ENCODE measurements at regions not wholly inside any gene's neighbourhood (a gene's known extent, or its start where the extent isn't known, plus 50 kb on each side); places are given as distances from the start of the nearest gene placed in this dataset.
"Not testable (repeated sequence)": the region's sequence is repeated elsewhere in the genome, so short reads cannot be mapped to it uniquely, and the experiment has no call there.

DNA sequence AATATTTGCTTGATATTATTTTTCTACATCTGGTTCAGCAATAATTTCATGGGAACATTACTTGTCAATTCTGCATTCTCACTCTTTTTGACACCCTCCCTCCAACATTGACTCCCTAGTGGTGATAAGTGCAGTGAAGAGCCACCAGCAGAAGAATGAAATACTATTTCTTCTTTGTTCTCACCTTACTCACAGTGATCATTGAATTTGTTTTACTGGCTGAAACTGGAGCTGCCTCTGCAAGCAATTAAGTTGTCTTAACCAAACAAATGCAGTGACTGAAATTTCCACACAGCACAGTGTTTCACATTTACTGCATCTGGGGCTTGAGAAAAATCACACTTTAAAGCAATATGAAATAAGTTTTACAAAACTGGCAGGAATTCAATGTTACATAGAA, 189.8 kb downstream of the JRKL start:
- DNase-seq: no peak
- Histone ChIP-seq H3K4me3 (no peak overlapping the region), H3K4me1 (no peaks in the 10 kb centered on the region), H3K36me3 (no peaks in the 10 kb centered on the region), H3K27me3 (no peaks in the 10 kb centered on the region), H3K9me3 (no peaks in the 10 kb centered on the region), H3K27ac (no peak overlapping the region)
- intact Hi-C loops (cut with DNase I; ENCODE audit: low total_unique reads): no loop called here
- TF ChIP-seq, protein P1, sequence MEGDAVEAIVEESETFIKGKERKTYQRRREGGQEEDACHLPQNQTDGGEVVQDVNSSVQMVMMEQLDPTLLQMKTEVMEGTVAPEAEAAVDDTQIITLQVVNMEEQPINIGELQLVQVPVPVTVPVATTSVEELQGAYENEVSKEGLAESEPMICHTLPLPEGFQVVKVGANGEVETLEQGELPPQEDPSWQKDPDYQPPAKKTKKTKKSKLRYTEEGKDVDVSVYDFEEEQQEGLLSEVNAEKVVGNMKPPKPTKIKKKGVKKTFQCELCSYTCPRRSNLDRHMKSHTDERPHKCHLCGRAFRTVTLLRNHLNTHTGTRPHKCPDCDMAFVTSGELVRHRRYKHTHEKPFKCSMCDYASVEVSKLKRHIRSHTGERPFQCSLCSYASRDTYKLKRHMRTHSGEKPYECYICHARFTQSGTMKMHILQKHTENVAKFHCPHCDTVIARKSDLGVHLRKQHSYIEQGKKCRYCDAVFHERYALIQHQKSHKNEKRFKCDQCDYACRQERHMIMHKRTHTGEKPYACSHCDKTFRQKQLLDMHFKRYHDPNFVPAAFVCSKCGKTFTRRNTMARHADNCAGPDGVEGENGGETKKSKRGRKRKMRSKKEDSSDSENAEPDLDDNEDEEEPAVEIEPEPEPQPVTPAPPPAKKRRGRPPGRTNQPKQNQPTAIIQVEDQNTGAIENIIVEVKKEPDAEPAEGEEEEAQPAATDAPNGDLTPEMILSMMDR (IDR thresholded peaks at IDR 0.05): no peak

DNA sequence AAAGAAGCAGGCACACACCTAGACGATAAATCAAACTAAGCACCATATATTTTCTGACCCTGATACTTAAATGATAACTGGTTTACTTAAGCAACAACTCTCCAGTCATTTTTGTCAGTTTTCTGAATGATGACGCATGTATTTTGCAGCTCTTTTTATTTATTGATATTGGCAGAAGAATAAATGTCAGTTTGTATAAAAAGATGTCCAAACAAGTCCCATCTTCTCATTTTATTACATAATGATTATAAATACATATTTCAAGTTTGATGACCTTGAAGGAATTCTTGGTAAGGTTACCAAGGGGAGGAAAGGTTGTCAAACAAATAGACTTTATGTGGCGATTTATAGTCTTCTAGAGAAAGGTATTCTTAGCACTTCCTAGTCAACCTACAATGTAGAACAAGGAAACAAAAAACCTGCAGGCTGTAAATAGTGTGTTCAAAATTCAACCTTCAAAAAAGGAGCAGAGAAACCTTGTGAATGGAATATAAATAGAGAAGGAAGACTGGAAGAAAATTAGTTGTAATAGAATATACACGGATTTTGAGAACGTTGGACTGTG, 190.7 kb downstream of the JRKL start:
- TF ChIP-seq, protein P1 (IDR thresholded peaks at IDR 0.05): no peak
- H3K9me3 ChIP-seq: no peaks in the 10 kb centered on the region
- H3K27me3 ChIP-seq: no peaks in the 10 kb centered on the region
- H3K4me1 ChIP-seq: no peaks in the 10 kb centered on the region
- H3K4me3 ChIP-seq: no peak overlapping the region
- intact Hi-C loops (cut with DNase I; ENCODE audit: low total_unique reads): no loop called here
- H3K27ac ChIP-seq: no peak overlapping the region
- DNase-seq: no peak
- H3K36me3 ChIP-seq: no peaks in the 10 kb centered on the region

DNA sequence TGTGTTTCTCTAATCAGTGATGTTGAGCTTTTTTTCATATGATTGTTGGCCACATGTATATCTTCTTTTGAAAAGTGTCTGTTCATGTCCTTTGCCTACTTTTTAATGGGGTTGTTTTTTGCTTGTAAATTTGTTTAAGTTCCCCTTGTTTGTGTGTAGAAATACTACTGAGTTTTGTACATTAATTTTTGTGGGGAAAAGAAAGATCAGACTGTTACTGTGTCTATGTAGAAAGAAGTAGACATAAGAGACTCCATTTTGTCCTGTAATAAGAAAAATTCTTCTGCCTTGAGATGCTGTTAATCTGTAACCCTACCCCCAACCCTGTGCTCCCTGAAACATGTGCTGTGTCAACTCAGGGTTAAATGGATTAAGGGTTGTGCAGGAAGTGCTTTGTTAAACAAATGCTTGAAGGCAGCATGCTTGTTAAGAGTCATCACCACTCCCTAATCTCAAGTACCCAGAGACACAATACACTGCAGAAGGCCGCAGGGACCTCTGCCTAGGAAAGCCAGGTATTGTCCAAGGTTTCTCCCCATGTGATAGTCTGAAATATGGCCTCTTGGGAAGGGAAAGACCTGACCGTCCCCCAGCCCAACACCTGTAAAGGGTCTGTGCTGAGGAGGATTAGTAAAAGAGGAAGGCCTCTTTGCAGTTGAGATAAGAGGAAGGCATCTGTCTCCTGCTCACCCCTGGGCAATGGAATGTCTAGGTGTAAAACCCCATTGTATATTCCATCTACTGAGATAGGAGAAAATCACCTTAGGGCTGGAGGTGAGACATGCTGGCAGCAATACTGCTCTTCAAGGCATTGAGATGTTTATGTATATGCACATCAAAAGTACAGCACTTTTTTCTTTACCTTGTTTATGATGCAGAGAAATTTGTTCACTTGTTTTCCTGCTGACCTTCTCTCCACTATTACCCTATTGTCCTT, 196.4 kb downstream of the JRKL start:
- H3K27me3 ChIP-seq; H3K9me3 ChIP-seq; DNase-seq; H3K4me3 ChIP-seq; H3K36me3 ChIP-seq; H3K27ac ChIP-seq; intact Hi-C loops (cut with DNase I; ENCODE audit: low total_unique reads); H3K4me1 ChIP-seq: not testable (repeated sequence)

DNA sequence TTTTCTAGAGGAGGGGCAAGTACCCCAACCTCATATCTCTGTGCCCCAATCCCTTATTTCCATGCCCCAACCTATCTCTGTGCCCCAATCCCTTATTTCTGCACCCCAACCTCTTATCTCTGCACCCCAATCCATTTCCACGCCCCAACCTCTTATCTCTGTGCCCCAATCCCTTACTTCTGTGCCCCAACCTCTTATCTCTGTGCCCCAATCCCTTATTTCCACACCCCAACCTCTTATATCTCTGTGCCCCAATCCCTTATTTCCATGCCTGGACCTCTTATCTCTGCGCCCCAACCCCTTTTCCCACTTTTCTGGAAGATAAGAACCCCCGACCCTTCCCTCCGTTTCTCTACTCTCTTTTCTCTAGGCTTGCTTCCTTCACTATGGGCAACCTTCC, 199.0 kb downstream of the JRKL start:
- H3K27ac ChIP-seq; H3K36me3 ChIP-seq; H3K27me3 ChIP-seq; H3K4me3 ChIP-seq; intact Hi-C loops (cut with DNase I; ENCODE audit: low total_unique reads); H3K9me3 ChIP-seq; H3K4me1 ChIP-seq; DNase-seq: not testable (repeated sequence)

DNA sequence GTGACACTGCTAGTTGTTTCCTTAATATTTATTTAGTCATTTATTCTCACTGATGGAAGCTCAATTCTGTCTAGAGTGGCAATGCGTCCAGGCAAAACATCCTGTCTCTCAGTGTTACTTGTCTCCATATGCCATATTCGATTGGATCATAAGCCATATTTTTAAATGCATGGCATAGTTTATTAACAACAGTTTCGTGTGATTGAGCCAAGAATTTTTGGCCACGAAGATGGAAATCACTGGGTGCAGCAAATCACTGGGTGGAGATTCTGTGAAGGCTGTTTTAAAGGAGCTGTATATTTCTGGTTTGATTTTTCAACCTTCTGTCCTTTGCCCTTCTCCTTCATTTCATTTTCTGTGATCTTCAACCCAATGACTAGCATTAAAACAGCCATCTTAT, 205.2 kb downstream of the JRKL start:
- no peak overlapping the region for H3K27ac ChIP-seq
- no peaks in the 10 kb centered on the region for H3K36me3 ChIP-seq
- intact Hi-C loops (cut with DNase I; ENCODE audit: low total_unique reads): no loop called here
- no peaks in the 10 kb centered on the region for H3K4me1 ChIP-seq
- TF ChIP-seq, protein P1 (IDR thresholded peaks at IDR 0.05): no peak
- H3K4me3 ChIP-seq: no peak overlapping the region
- no peaks in the 10 kb centered on the region for H3K27me3 ChIP-seq
- DNase-seq: no peak
- H3K9me3 ChIP-seq: no peaks in the 10 kb centered on the region

DNA sequence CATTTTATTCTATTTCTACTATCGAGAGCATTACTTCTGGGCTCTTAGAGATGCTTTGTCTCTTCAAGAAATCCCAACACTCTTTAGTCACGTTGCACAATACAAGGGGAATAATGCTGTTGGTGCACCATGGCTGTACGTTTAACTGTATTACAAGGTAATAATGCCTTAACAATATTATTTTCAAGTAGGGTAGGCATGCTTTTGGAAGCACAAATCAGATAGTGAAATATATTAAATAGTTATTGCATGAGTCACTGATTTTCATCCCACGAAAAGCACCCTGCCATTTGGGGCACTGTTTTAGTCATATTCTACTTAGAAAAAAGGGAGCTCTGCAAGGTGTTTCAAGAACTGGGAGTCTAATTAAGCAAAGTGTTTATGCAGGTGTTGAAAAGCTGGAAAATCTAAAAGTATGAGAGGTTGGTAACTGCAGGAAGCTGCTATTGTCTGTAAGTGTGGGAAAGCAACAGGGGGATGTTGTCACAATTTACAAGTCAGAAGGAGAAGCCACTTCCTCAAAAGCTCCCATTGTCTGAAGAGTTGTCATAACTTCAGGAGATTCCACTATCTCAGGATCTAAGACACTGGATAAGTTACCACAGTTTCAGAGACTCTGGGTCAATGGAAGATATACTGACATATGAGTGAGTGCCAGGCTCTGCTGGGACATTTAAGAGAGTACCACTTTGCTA, 218.2 kb downstream of the JRKL start:
- no peaks in the 10 kb centered on the region for H3K36me3 ChIP-seq
- DNase-seq: no peak
- no peaks in the 10 kb centered on the region for H3K4me1 ChIP-seq
- peaks cover 0 to 3% (median 0%) of the 10 kb centered on the region in 3 donors for H3K9me3 ChIP-seq
- H3K4me3 ChIP-seq: no peak overlapping the region
- TF ChIP-seq, protein P1 (IDR thresholded peaks at IDR 0.05): no peak
- intact Hi-C loops (cut with DNase I; ENCODE audit: low total_unique reads): no loop called here
- no peaks in the 10 kb centered on the region for H3K27me3 ChIP-seq
- H3K27ac ChIP-seq: no peak overlapping the region

All from tibial artery (tissue), 4 donors.